AG04450 (cell line): ENCODE measurements at regions not wholly inside any gene's neighbourhood (a gene's known extent, or its start where the extent isn't known, plus 50 kb on each side); places are given as distances from the start of the nearest gene placed in this dataset.

ENCODE experiments used
- CTCF ChIA-PET: fragments of 300-600, 350-600 bp; formaldehyde crosslinking; extraction: SDS; loops from one replicate; lab custom pipeline; 2022; ENCODE audit warnings: antibody characterized with exemption, inconsistent platforms; lab: Charles Lee
- POLR2A ChIA-PET: fragments of 350-600 bp; formaldehyde crosslinking; extraction: SDS; loops from one replicate; lab custom pipeline; 2021; ENCODE audit warnings: antibody characterized with exemption, inconsistent platforms; lab: Yijun Ruan, JAX
- DNase-seq: peaks from one replicate; pipeline ENCODE4 v3.0.0-alpha.2; 2011; ENCODE audit warnings: low read depth, low spot score
- H3K27ac ChIP-seq: one replicate; pipeline ENCODE4 v1.5.1; 2012; ENCODE audit warnings: low read depth, low read length, control low read depth
- H3K27me3 ChIP-seq: one replicate; pipeline ENCODE4 v1.6.0; 2012; ENCODE audit warnings: low read length; ENCODE audit not compliant: control insufficient read depth, insufficient read depth
- H3K4me3 ChIP-seq: 2 replicates; pipeline ENCODE4 v1.5.1; 2011; ENCODE audit warnings: mild to moderate bottlenecking, low read depth, low read length, control low read depth
- H3K9me3 ChIP-seq: 2 replicates; pipeline ENCODE4 v1.5.1; 2012; ENCODE audit warnings: low read length; ENCODE audit not compliant: control insufficient read depth, insufficient read depth
- CTCF ChIP-seq: IDR thresholded peaks from 2 replicates; pipeline ENCODE4 v1.5.1; 2011; ENCODE audit warnings: low read depth, low read length, control low read depth, inconsistent platforms

- H3K27me3 ChIP-seq, result no peaks in the 10 kb centered on the region
- no peak overlapping the region for H3K27ac ChIP-seq
- POLR2A ChIA-PET, result no interaction called here
- no peak for DNase-seq
- CTCF ChIA-PET, result no interaction called here
- H3K4me3 ChIP-seq, result no peak overlapping the region
- TF ChIP-seq CTCF, result no peak
- H3K9me3 ChIP-seq, result no peaks in the 10 kb centered on the region
Observed at GRCh38 chr20:41902346-41902745, 284.2 kb upstream of the CHD6 start.

GRCh38 chr20:41900201-41900691 is 282.1 kb upstream of the CHD6 start:
- POLR2A ChIA-PET, result no interaction called here
- no peak for TF ChIP-seq CTCF
- CTCF ChIA-PET, result no interaction called here

GRCh38 chr20:41897708-41898107 is 279.5 kb upstream of the CHD6 start:
- Histone ChIP-seq H3K9me3 (peaks cover 5% of the 10 kb centered on the region; the same call in 1 of the 2 replicates), H3K27ac (no peak overlapping the region), H3K27me3 (no peaks in the 10 kb centered on the region), H3K4me3 (no peak overlapping the region)
- no peak for TF ChIP-seq CTCF
- CTCF ChIA-PET, result no interaction called here
- DNase-seq, result no peak
- POLR2A ChIA-PET, result no interaction called here

More at GRCh38 chr20:41900201-41900691, 282.1 kb upstream of the CHD6 start:
- Histone ChIP-seq H3K9me3 (no peaks in the 10 kb centered on the region), H3K4me3 (no peak overlapping the region), H3K27ac (no peak overlapping the region), H3K27me3 (no peaks in the 10 kb centered on the region)
- no peak for DNase-seq

GRCh38 chr20:41895241-41896032 is 277.3 kb upstream of the CHD6 start:
- no peak overlapping the region for H3K27ac ChIP-seq
- no peak for TF ChIP-seq CTCF
- POLR2A ChIA-PET, result no interaction called here
- no peaks in the 10 kb centered on the region for H3K27me3 ChIP-seq
- DNase-seq, result no peak
- CTCF ChIA-PET, result no interaction called here
- H3K9me3 ChIP-seq, result peaks cover 5% of the 10 kb centered on the region; the same call in 1 of the 2 replicates
- no peak overlapping the region for H3K4me3 ChIP-seq

GRCh38 chr20:41894255-41894963 is 276.2 kb upstream of the CHD6 start:
- Histone ChIP-seq H3K27ac (no peak overlapping the region), H3K27me3 (no peaks in the 10 kb centered on the region), H3K9me3 (peaks cover 5% of the 10 kb centered on the region; the same call in 1 of the 2 replicates), H3K4me3 (no peak overlapping the region)
- ChIA-PET POLR2A (no interaction called here), CTCF (no interaction called here)
- TF ChIP-seq CTCF, result no peak
- DNase-seq, result no peak
